Prostate gland (tissue), 2 donors: ENCODE measurements at regions not wholly inside any gene's neighbourhood (a gene's known extent, or its start where the extent isn't known, plus 50 kb on each side); places are given as distances from the start of the nearest gene placed in this dataset.

Source experiments
- DNase-seq: peaks from one replicate; pipeline ENCODE4 v3.0.0-alpha.2; 2019; ENCODE audit warnings: low spot score
- H3K27ac ChIP-seq, 2 donors: fragments of 200-600 bp; sonication (generic); 2 replicates each; pipeline ENCODE4 v1.5.1; 2017 to 2019
- H3K27me3 ChIP-seq: fragments of 200-600 bp; sonication (generic); replicated peaks from 2 replicates; pipeline ENCODE4 v1.5.1; 2019; ENCODE audit not compliant: insufficient read depth
- H3K36me3 ChIP-seq, 2 donors: fragments of 200-600 bp; sonication (generic); 1 replicate in 1 of 2; 2 replicates in 1 of 2; pipeline versions ENCODE4 v1.5.1 to v1.8.1; 2017 to 2019
- H3K4me1 ChIP-seq: fragments of 200-600 bp; sonication (generic); replicated peaks from 2 replicates; pipeline ENCODE4 v1.5.1; 2019
- H3K4me3 ChIP-seq, 2 donors: fragments of 200-600 bp; sonication (generic); 2 replicates each; pipeline ENCODE4 v1.5.1; 2017 to 2019
- H3K9me3 ChIP-seq: fragments of 200-600 bp; sonication (generic); 2 replicates; pipeline ENCODE4 v1.5.1; 2017
- POLR2A ChIP-seq: fragments of 450-650 bp; IDR thresholded peaks from one replicate; pipeline ENCODE4 v1.6.1; 2016; ENCODE audit warnings: antibody characterized with exemption, mild to moderate bottlenecking
- POLR2AphosphoS5 ChIP-seq: sonication (generic); formaldehyde crosslinking; IDR thresholded peaks from one replicate; pipeline ENCODE4 v1.6.1; 2017; ENCODE audit warnings: antibody characterized with exemption
- WGBS: methylation state at CpG from one replicate; pipeline ENCODE4 v1.1.5; 2018; 5-methylcytosine and 5-hydroxymethylcytosine counted together
- intact Hi-C: fragments of 100-400 bp; cut with DNase I; formaldehyde crosslinking; loops from one replicate; pipeline ENCODE4 v1.14.2; 2022
- TF ChIP-seq, protein P1 (sequence below), 4 experiments: fragments of 200-600 bp in 2 of 4; fragments of 450-650 bp in 2 of 4; sonication (generic) in 2 of 4; IDR thresholded peaks; 1 replicate in 3 of 4; 2 replicates in 1 of 4; pipeline ENCODE4 v1.5.1; 2016 to 2019; ENCODE audit warnings: antibody characterized with exemption in 4 of 4, mild to moderate bottlenecking in 2 of 4, moderate library complexity in 2 of 4

DNA sequence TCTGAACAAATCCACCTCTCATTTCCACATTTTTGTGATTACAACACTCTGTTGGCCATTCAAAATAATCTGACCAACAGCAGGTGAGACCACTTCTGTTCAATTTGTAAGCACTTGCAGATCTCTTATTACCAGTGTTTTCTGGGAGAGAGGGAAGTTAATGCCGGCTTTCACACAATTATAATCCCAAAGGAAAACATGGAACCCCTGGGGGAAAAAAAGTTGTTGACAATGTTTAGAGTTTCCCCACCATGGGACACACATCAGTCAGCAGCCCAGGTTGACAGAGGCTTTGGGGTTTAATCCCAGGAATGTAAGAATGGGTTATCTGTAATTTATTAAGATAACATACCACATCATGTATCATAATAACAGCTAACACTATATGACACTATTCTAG lies 68.4 kb upstream of the TNFSF4 start:
- H3K4me3 ChIP-seq: no peak overlapping the region
- no peaks in the 10 kb centered on the region for H3K36me3 ChIP-seq
- intact Hi-C loops: no loop called here
- 43% methylated on average over 1 of the region's 1 CpG for WGBS
- H3K27ac ChIP-seq: no peak overlapping the region
- H3K4me1 ChIP-seq: no peaks in the 10 kb centered on the region
- H3K9me3 ChIP-seq: no peaks in the 10 kb centered on the region
- H3K27me3 ChIP-seq: no peaks in the 10 kb centered on the region
- TF ChIP-seq, protein P1, sequence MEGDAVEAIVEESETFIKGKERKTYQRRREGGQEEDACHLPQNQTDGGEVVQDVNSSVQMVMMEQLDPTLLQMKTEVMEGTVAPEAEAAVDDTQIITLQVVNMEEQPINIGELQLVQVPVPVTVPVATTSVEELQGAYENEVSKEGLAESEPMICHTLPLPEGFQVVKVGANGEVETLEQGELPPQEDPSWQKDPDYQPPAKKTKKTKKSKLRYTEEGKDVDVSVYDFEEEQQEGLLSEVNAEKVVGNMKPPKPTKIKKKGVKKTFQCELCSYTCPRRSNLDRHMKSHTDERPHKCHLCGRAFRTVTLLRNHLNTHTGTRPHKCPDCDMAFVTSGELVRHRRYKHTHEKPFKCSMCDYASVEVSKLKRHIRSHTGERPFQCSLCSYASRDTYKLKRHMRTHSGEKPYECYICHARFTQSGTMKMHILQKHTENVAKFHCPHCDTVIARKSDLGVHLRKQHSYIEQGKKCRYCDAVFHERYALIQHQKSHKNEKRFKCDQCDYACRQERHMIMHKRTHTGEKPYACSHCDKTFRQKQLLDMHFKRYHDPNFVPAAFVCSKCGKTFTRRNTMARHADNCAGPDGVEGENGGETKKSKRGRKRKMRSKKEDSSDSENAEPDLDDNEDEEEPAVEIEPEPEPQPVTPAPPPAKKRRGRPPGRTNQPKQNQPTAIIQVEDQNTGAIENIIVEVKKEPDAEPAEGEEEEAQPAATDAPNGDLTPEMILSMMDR (IDR thresholded peaks at IDR 0.05): no peak
- DNase-seq: no peak

DNA sequence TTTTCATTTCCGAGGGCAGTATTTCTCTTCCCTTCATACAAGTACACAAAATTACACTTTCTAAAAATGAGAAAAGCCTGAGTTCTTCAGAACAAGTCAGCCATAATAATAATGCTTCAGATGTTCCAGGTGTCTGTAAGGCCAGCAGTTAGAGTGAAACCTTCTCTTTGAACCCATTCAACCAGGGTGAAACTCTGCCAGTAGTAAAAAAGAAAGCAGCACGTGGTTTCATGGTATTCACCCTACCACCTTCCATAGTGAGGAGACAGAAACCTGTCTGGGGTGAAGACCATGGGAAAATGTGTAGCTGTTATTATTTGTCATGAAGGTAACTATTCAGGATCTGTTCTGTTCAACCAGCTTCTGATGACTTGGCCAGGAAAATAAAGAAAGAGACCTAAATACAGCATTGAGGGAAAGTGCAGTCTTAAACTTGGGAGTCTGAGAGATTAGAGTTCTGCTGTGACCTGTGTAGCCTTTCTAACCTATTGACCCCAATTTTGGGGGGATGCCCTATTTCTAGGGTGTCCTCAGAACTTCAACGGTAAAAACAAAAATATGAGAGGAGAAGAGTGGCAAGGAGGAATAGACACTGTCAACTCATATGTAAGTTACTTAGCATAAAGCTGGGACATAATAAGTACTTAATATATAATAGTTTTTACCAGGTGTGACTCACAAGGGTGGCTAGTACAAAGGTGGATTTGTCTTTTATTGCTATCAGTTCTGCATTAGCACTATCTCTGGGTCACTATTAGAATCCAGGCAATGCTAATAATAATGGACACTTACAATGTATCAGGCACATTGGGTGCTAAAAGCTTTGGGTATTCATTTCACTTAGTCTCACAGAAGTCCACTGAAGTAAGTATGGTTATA lies 70.0 kb upstream of the TNFSF4 start:
- intact Hi-C loops: no loop called here
- Histone ChIP-seq H3K4me1 (no peaks in the 10 kb centered on the region), H3K4me3 (no peak overlapping the region), H3K27me3 (no peaks in the 10 kb centered on the region), H3K9me3 (no peaks in the 10 kb centered on the region), H3K36me3 (no peaks in the 10 kb centered on the region), H3K27ac (no peak overlapping the region)
- DNase-seq: no peak
- WGBS: 88% methylated on average over 3 of the region's 3 CpGs
- no peak for TF ChIP-seq POLR2A
- no peak for TF ChIP-seq POLR2AphosphoS5
- TF ChIP-seq, protein P1 (IDR thresholded peaks at IDR 0.05): no peak

DNA sequence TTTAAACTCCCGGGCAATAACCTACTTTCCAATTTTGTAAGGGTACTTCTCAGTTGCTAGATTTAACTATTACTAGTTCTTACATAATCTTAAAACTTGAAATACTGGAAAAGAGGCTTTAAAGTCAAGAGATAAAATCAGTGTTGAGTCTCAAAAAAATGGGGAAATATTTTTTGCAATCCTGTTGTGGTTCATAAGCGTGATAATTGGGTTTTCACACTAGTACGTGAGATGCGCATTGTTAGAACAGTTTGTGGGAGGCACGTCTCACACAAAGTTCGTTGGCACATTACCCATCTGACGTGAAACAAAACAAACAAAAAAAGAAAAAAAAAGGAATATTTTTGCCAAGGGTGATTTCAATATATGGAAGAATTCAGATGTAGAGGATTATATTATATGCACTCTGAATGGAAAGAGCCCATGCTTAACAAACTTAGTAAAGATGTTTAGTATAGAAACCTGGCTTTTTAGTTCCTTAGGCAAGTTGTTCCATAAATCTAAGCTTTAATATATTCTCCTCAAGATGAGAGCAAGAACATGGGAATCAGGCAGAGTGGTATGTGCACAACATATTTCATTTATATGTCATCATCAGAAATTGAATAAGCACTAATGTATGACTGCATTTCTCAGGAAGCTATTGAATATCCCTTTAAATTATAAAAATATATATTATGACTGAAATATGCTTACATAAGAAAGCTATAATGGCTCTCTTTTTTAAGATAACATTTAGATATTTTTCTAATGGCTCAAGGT lies 73.9 kb upstream of the TNFSF4 start:
- Histone ChIP-seq H3K27ac (no peak overlapping the region), H3K9me3 (no peaks in the 10 kb centered on the region), H3K4me3 (no peak overlapping the region), H3K36me3 (no peaks in the 10 kb centered on the region), H3K27me3 (no peaks in the 10 kb centered on the region), H3K4me1 (no peaks in the 10 kb centered on the region)
- intact Hi-C loops: no loop called here
- DNase-seq: no peak
- TF ChIP-seq, protein P1 (IDR thresholded peaks at IDR 0.05): no peak
- TF ChIP-seq POLR2A (no peak), POLR2AphosphoS5 (no peak)
- 71% methylated on average over 7 of the region's 7 CpGs for WGBS

DNA sequence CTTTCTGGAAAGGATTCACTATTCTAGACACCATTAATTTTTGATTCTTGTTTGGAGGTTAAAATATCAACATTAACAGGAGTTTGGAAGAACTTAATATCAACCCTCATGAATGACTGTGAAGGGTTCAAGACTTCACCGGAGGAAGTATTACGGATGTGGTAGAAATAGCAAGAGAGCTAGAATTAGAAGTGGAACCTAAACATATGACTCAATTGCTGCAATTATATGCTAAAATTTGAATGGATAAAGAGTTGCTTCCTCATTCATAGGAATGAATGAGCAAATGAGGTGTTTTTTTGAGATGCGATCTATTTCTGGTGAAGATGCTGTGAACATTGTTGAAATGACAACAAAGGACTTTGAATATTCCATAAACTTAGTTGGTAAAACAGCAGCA lies 77.9 kb upstream of the TNFSF4 start:
- Histone ChIP-seq H3K27me3 (no peaks in the 10 kb centered on the region), H3K27ac (no peak overlapping the region), H3K36me3 (no peaks in the 10 kb centered on the region), H3K4me1 (no peaks in the 10 kb centered on the region), H3K4me3 (no peak overlapping the region), H3K9me3 (no peaks in the 10 kb centered on the region)
- WGBS: 94% methylated on average over 3 of the region's 3 CpGs
- intact Hi-C loops: no loop called here
- TF ChIP-seq, protein P1 (IDR thresholded peaks at IDR 0.05): no peak
- no peak for TF ChIP-seq POLR2AphosphoS5
- no peak for TF ChIP-seq POLR2A
- DNase-seq: no peak
